Testis (tissue), 2 donors: ENCODE measurements at regions not wholly inside any gene's neighbourhood (a gene's known extent, or its start where the extent isn't known, plus 50 kb on each side); places are given as distances from the start of the nearest gene placed in this dataset.

Experiments
- DNase-seq: peaks from one replicate; pipeline ENCODE4 v3.0.0-alpha.2; 2019
- H3K27ac ChIP-seq, 2 donors: fragments of 200-600 bp; sonication (generic); one replicate each; pipeline ENCODE4 v1.5.1; 2019
- H3K27me3 ChIP-seq: fragments of 200-600 bp; sonication (generic); one replicate; pipeline ENCODE4 v1.5.1; 2019
- H3K36me3 ChIP-seq: fragments of 200-600 bp; sonication (generic); one replicate; pipeline ENCODE4 v1.5.1; 2017; ENCODE audit warnings: low read depth; ENCODE audit errors: missing control alignments
- H3K4me1 ChIP-seq: fragments of 200-600 bp; sonication (generic); one replicate; pipeline ENCODE4 v1.5.1; 2019
- H3K4me3 ChIP-seq, 2 donors: fragments of 200-600 bp; sonication (generic); one replicate each; pipeline ENCODE4 v1.5.1; 2017 to 2019
- H3K9me3 ChIP-seq: fragments of 200-600 bp; sonication (generic); one replicate; pipeline ENCODE4 v1.5.1; 2017
- POLR2A ChIP-seq: fragments of 450-650 bp; IDR thresholded peaks from one replicate; pipeline ENCODE4 v1.6.1; 2017; ENCODE audit warnings: antibody characterized with exemption, mild to moderate bottlenecking, moderate library complexity
- WGBS, 2 donors: methylation state at CpG; one replicate each; pipeline ENCODE4 v1.1.5; 2018; 5-methylcytosine and 5-hydroxymethylcytosine counted together
- intact Hi-C: fragments of 100-400 bp; cut with DNase I; formaldehyde crosslinking; loops from one replicate; pipeline ENCODE4 v1.15.1; 2023; ENCODE audit warnings: low total_unique reads
- TF ChIP-seq, protein P1 (sequence below), 3 experiments: fragments of 450-650 bp in 2 of 3; fragments of 200-600 bp in 1 of 3; sonication (generic) in 1 of 3; IDR thresholded peaks; one replicate each; pipeline ENCODE4 v1.5.1; 2016 to 2019; ENCODE audit warnings: antibody characterized with exemption in 3 of 3, mild to moderate bottlenecking in 2 of 3, moderate library complexity in 1 of 3

DNA sequence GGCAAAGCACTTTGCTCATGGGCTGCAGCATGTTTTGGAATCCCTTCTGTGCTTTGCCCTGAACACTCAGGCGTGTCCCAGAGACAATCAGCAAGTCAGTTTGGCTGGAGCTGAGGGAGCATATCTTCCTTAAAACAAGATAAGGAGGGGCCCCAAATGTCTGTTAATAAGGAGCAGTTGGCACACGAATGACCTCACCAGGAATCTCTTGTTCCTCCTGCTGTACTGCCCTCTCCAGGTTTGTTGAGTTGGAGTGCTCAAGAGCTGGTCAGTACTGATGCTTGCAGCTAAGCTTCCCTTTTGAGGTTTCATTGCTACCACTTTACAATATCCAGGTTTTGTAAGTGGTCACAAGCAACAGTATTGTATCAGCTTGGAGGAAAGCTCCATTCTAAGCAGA is 101.3 kb upstream of the EGFLAM start:
- H3K4me3 ChIP-seq: no peak overlapping the region
- no peaks in the 10 kb centered on the region for H3K9me3 ChIP-seq
- TF ChIP-seq, protein P1, sequence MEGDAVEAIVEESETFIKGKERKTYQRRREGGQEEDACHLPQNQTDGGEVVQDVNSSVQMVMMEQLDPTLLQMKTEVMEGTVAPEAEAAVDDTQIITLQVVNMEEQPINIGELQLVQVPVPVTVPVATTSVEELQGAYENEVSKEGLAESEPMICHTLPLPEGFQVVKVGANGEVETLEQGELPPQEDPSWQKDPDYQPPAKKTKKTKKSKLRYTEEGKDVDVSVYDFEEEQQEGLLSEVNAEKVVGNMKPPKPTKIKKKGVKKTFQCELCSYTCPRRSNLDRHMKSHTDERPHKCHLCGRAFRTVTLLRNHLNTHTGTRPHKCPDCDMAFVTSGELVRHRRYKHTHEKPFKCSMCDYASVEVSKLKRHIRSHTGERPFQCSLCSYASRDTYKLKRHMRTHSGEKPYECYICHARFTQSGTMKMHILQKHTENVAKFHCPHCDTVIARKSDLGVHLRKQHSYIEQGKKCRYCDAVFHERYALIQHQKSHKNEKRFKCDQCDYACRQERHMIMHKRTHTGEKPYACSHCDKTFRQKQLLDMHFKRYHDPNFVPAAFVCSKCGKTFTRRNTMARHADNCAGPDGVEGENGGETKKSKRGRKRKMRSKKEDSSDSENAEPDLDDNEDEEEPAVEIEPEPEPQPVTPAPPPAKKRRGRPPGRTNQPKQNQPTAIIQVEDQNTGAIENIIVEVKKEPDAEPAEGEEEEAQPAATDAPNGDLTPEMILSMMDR (IDR thresholded peaks at IDR 0.05): no peak
- no peak for TF ChIP-seq POLR2A
- DNase-seq: no peak
- no peaks in the 10 kb centered on the region for H3K4me1 ChIP-seq
- no peak overlapping the region for H3K27ac ChIP-seq
- no peaks in the 10 kb centered on the region for H3K27me3 ChIP-seq
- H3K36me3 ChIP-seq: no peaks in the 10 kb centered on the region
- 62 to 70% methylated on average over 2 of the region's 2 CpGs for WGBS, 2 donors
- intact Hi-C loops: no loop called here

DNA sequence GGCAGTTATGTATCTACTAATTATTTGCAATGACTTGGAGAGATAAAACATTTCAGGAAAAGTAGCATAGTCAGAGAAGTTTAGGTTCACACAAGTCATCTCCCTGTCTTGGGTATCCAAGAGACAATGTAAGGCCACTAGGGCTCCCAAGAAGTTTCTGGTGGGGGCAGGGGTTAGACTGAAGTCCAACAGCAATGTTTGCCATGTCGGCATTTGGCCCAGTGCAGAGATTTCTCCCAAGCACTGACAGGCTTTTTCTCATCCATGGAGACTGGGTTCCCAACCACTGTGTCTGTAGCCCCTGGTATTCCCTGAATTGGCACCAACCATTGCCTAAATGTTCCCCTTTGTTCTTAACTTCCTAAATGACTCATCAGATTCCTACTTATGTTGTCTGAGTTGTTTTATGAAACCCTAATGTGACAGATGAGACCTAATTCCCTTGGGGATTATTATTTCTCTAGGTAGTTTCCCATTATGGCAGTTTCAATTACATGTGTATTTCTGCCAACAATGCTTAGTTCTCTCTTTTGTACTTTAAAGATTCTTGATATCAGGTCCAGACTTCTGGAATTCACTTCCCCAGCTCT is 103.6 kb upstream of the EGFLAM start:
- WGBS, 2 donors: 94 to 100% methylated on average over 1 of the region's 1 CpG
- Histone ChIP-seq H3K27me3 (no peaks in the 10 kb centered on the region), H3K9me3 (no peaks in the 10 kb centered on the region), H3K4me1 (no peaks in the 10 kb centered on the region), H3K27ac (no peak overlapping the region), H3K4me3 (no peak overlapping the region), H3K36me3 (no peaks in the 10 kb centered on the region)
- no peak for DNase-seq
- intact Hi-C loops: no loop called here
- no peak for TF ChIP-seq POLR2A

DNA sequence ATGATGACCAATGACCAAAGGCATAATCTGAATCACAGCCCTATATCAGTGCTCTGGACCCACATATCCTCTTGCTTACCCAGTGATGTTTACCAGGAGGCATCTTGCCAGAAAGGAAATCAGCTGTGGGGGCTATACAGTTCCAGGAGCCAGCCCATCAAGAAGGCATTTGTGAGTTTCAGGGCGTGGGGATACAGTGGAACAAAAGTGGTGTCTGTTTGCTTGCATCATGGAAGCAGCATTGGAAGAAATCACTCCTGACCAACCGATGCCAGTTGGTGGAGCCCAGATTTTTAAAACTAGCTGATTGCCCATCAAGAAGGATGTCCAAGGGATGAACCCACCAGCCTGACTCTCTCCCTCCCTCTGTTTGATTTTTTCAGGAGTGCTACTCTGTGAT is 106.5 kb upstream of the EGFLAM start:
- 79 to 88% methylated on average over 2 of the region's 2 CpGs for WGBS, 2 donors
- TF ChIP-seq, protein P1 (IDR thresholded peaks at IDR 0.05): no peak
- TF ChIP-seq POLR2A: no peak

DNA sequence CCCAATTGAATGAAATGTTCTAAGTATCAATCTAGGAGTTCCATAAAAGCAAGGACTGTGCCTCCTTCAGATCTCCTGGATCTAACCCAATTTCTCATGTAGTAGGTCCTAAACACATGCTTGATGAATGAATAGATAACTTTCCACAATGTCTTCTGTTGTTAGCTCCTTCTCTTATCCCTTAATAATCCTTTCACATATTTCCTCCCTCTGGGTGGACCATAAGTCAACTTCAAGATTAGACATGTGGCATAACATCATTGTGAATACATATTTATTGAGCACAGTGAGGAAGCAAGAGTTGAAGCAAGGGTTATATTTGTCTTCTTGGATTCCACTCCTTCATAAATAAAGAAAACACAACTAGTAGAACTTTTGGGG is 108.6 kb upstream of the EGFLAM start:
- Histone ChIP-seq H3K27me3 (no peaks in the 10 kb centered on the region), H3K4me3 (no peak overlapping the region), H3K36me3 (no peaks in the 10 kb centered on the region), H3K9me3 (no peaks in the 10 kb centered on the region), H3K27ac (no peak overlapping the region), H3K4me1 (no peaks in the 10 kb centered on the region)
- no peak for TF ChIP-seq POLR2A
- TF ChIP-seq, protein P1 (IDR thresholded peaks at IDR 0.05): no peak
- intact Hi-C loops: no loop called here
- DNase-seq: no peak

More for the DNA sequence above, 106.5 kb upstream of the EGFLAM start:
- Histone ChIP-seq H3K27me3 (no peaks in the 10 kb centered on the region), H3K4me3 (no peak overlapping the region), H3K27ac (no peak overlapping the region), H3K9me3 (no peaks in the 10 kb centered on the region), H3K4me1 (no peaks in the 10 kb centered on the region), H3K36me3 (no peaks in the 10 kb centered on the region)
- intact Hi-C loops: no loop called here
- DNase-seq: no peak

DNA sequence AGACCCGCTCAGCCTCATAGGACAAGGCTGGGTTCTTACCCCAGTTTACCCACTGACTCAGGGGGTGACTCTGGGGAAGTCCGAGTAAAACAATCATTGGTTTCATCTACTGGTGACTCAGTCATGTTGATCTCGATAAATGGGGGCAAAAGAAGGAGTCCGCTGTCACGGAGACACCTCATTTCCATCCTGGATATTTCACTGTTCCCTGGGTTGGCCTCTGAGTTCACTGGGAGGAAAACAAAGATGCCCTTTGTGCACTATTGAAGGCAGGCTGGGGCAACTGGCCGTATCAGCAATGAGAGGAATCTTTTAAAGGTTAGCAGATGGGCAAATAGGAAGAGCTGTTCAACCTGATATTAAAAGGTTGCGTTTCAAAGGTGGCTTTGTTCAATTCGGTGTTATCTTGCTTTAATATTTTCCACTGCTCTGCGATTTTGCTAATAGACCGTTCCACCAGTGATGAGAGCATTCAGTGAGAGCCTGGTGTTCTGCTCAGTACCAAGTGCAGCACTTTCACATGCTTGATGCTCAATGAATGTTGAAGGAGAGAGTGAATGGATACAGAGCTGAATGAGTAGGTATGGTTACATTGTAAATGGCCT is 110.2 kb upstream of the EGFLAM start:
- intact Hi-C loops: no loop called here

More for the DNA sequence above, 110.2 kb upstream of the EGFLAM start:
- Histone ChIP-seq H3K27ac (no peak overlapping the region), H3K36me3 (no peaks in the 10 kb centered on the region), H3K9me3 (no peaks in the 10 kb centered on the region), H3K4me1 (no peaks in the 10 kb centered on the region), H3K27me3 (no peaks in the 10 kb centered on the region), H3K4me3 (no peak overlapping the region)
- no peak for TF ChIP-seq POLR2A
- TF ChIP-seq, protein P1 (IDR thresholded peaks at IDR 0.05): no peak
- 74 to 82% methylated on average over 10 of the region's 10 CpGs for WGBS, 2 donors
- DNase-seq: no peak
